WERI-Rb-1 (cell line): ENCODE measurements at regions not wholly inside any gene's neighbourhood (a gene's known extent, or its start where the extent isn't known, plus 50 kb on each side); places are given as distances from the start of the nearest gene placed in this dataset.

ENCODE experiments used
- DNase-seq: peaks from one replicate; pipeline ENCODE4 v3.0.0-alpha.2; 2020
- H3K27ac ChIP-seq: fragments of 250-450 bp; sonication (Bioruptor Pico); 2 replicates; pipeline ENCODE4 v1.5.1; 2020; ENCODE audit warnings: mild to moderate bottlenecking, moderate library complexity
- H3K27me3 ChIP-seq: fragments of 250-450 bp; sonication (Bioruptor Pico); 2 replicates; pipeline ENCODE4 v1.5.1; 2021; ENCODE audit warnings: mild to moderate bottlenecking, low read depth, moderate library complexity; ENCODE audit not compliant: insufficient read depth, severe bottlenecking
- H3K36me3 ChIP-seq: fragments of 250-450 bp; sonication (Bioruptor Pico); 2 replicates; pipeline ENCODE4 v1.5.1; 2020; ENCODE audit warnings: mild to moderate bottlenecking, moderate library complexity
- H3K4me3 ChIP-seq: 2 replicates; pipeline ENCODE4 v1.5.1; 2011; ENCODE audit warnings: low read depth, mild to moderate bottlenecking, control low read depth, low read length
- H3K9me3 ChIP-seq: fragments of 250-450 bp; sonication (Bioruptor Pico); 2 replicates; pipeline ENCODE4 v1.5.1; 2021; ENCODE audit warnings: mild to moderate bottlenecking, moderate library complexity; ENCODE audit not compliant: severe bottlenecking
- TF ChIP-seq, protein P1 (sequence below): IDR thresholded peaks from 2 replicates; pipeline ENCODE4 v1.5.1; 2011; ENCODE audit warnings: low read depth, mild to moderate bottlenecking, control low read depth, inconsistent platforms, low read length

- Histone ChIP-seq H3K9me3 (peaks cover 13% of the 10 kb centered on the region), H3K27ac (no peak overlapping the region), H3K27me3 (no peaks in the 10 kb centered on the region), H3K4me3 (no peak overlapping the region), H3K36me3 (no peaks in the 10 kb centered on the region)
- TF ChIP-seq, protein P1, sequence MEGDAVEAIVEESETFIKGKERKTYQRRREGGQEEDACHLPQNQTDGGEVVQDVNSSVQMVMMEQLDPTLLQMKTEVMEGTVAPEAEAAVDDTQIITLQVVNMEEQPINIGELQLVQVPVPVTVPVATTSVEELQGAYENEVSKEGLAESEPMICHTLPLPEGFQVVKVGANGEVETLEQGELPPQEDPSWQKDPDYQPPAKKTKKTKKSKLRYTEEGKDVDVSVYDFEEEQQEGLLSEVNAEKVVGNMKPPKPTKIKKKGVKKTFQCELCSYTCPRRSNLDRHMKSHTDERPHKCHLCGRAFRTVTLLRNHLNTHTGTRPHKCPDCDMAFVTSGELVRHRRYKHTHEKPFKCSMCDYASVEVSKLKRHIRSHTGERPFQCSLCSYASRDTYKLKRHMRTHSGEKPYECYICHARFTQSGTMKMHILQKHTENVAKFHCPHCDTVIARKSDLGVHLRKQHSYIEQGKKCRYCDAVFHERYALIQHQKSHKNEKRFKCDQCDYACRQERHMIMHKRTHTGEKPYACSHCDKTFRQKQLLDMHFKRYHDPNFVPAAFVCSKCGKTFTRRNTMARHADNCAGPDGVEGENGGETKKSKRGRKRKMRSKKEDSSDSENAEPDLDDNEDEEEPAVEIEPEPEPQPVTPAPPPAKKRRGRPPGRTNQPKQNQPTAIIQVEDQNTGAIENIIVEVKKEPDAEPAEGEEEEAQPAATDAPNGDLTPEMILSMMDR, result no peak
- no peak for DNase-seq
Observed at GRCh38 chr16:11488304-11488703, 98.4 kb downstream of the LITAF start.

GRCh38 chr16:11491524-11491923 lies 95.2 kb downstream of the LITAF start:
- TF ChIP-seq, protein P1, result no peak

GRCh38 chr16:11492808-11493530 lies 93.8 kb downstream of the LITAF start:
- peaks cover 6% of the 10 kb centered on the region for H3K9me3 ChIP-seq
- H3K27me3 ChIP-seq, result no peaks in the 10 kb centered on the region
- DNase-seq, result no peak
- no peak overlapping the region for H3K4me3 ChIP-seq
- no peak overlapping the region for H3K27ac ChIP-seq
- TF ChIP-seq, protein P1, result no peak
- H3K36me3 ChIP-seq, result no peaks in the 10 kb centered on the region

More at GRCh38 chr16:11491524-11491923, 95.2 kb downstream of the LITAF start:
- no peak for DNase-seq
- Histone ChIP-seq H3K27ac (no peak overlapping the region), H3K9me3 (peaks cover 6% of the 10 kb centered on the region), H3K36me3 (no peaks in the 10 kb centered on the region), H3K27me3 (no peaks in the 10 kb centered on the region), H3K4me3 (no peak overlapping the region)

DNA sequence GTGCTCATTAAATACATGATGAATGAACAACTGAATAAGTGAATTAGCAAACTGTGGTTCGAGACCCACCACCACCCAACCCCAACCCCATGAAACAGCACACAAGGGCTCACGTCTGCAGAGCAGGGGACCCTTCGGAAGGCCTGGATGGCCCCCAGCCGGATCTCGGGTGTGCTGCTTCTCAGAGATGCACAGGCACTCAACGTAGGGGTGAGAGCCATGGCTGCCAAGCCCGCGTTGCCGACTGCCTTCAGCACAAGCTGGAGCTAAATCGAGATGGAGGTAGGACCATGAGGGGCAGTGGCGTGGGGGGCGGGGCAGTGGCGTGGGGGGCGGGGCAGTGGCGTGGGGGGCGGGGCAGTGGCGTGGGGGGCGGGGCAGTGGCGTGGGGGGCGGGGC lies 93.2 kb downstream of the LITAF start:
- TF ChIP-seq, protein P1, result no peak
- Histone ChIP-seq H3K27ac (no peak overlapping the region), H3K27me3 (no peaks in the 10 kb centered on the region), H3K36me3 (no peaks in the 10 kb centered on the region), H3K4me3 (no peak overlapping the region), H3K9me3 (peaks cover 6% of the 10 kb centered on the region)
- no peak for DNase-seq

DNA sequence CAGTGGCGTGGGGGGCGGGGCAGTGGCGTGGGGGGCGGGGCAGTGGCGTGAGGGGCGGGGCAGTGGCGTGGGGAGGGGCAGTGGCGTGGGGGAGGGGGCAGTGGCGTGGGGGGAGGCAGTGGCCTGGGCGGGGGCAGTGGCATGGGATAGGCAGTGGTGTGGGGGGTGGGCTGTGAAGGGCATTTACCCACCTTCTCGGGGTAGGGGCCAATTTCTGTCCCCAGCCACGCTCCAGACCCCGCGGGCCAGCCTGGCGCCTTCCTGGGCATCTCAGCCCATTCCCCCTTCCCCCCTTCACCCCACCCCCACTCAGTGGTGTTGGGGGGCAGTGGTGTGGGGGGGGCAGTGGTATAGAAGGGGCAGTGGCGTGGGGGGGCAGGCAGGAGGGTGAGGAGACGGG lies 92.7 kb downstream of the LITAF start:
- TF ChIP-seq, protein P1, result no peak
- DNase-seq, result no peak
- no peaks in the 10 kb centered on the region for H3K36me3 ChIP-seq
- no peaks in the 10 kb centered on the region for H3K27me3 ChIP-seq
- H3K27ac ChIP-seq, result no peak overlapping the region
- no peak overlapping the region for H3K4me3 ChIP-seq
- peaks cover 6% of the 10 kb centered on the region for H3K9me3 ChIP-seq

DNA sequence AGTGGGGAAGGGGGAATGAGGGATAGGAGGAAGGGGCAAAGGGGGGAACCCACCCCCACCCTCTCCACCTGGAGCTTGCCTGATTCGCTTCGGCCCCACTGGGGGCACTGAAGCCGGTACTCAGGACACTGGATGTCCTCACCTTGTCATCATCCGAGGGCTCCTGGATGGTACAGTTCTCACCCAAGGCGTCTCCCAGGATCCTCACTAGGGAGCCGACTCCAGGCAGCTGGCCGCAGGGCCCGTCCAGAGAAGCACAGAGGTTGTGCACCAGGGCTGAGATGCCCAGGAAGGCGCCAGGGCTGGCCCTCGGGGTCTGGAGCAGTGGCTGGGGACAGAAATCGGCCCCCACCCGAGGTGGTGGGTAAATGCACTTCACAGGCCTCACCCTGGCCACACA lies 92.3 kb downstream of the LITAF start:
- H3K36me3 ChIP-seq, result no peaks in the 10 kb centered on the region
- DNase-seq, result no peak
- peaks cover 6% of the 10 kb centered on the region for H3K9me3 ChIP-seq
- H3K27ac ChIP-seq, result peak overlapping the region; percentile 45; the same call in 1 of the 2 replicates
- TF ChIP-seq, protein P1, result no peak
- H3K27me3 ChIP-seq, result no peaks in the 10 kb centered on the region
- no peak overlapping the region for H3K4me3 ChIP-seq
